ENCODE measurements at regions not wholly inside any gene's neighbourhood (a gene's known extent, or its start where the extent isn't known, plus 50 kb on each side); places are given as distances from the start of the nearest gene placed in this dataset.

GRCh38 chr13:74346960-74347359, 212.8 kb upstream of the KLF12 start:
- TF ChIP-seq CTCF (IDR thresholded peaks at IDR 0.05; ENCODE audit: insufficient read depth, low read length, poor library complexity, severe bottlenecking), result no peak
- TF ChIP-seq EZH2phosphoT487 (conservative IDR thresholded peaks at IDR 0.05; ENCODE audit: low read length), result no peak

Measured in SU-DHL-6 (cell line).